EH (cell line): ENCODE measurements at regions not wholly inside any gene's neighbourhood (a gene's known extent, or its start where the extent isn't known, plus 50 kb on each side); places are given as distances from the start of the nearest gene placed in this dataset.
A peak's percentile ranks its signal among the peaks of the same experiment; 100 is the strongest.
"Not testable (repeated sequence)": the region's sequence is repeated elsewhere in the genome, so short reads cannot be mapped to it uniquely, and the experiment has no call there.

Experiments
- DNase-seq: peaks from one replicate; pipeline ENCODE4 v3.0.0-alpha.2; 2015; ENCODE audit warnings: low read depth

- no peak for DNase-seq
These were observed 79.6 kb downstream of the INSIG1 start for GRCh38 chr7:155377071-155377837.

GRCh38 chr7:155377838-155378579 is 79.9 kb upstream of the EN2 start:
- DNase-seq = peak; percentile 26

GRCh38 chr7:155378580-155378934 is 79.4 kb upstream of the EN2 start:
- DNase-seq = no peak

- DNase-seq = no peak
These were observed 78.7 kb upstream of the EN2 start for GRCh38 chr7:155378959-155379871.

- DNase-seq = peak; percentile 63
These were observed 77.6 kb upstream of the EN2 start for GRCh38 chr7:155380221-155380861.

GRCh38 chr7:155380976-155381851 is 76.7 kb upstream of the EN2 start:
- no peak for DNase-seq

GRCh38 chr7:155381852-155382801 is 75.8 kb upstream of the EN2 start:
- no peak for DNase-seq

GRCh38 chr7:155382802-155383171 is 75.1 kb upstream of the EN2 start:
- DNase-seq = no peak

GRCh38 chr7:155383756-155384491 is 74.0 kb upstream of the EN2 start:
- DNase-seq = no peak

- DNase-seq = no peak
These were observed 73.2 kb upstream of the EN2 start for GRCh38 chr7:155384751-155385150.

GRCh38 chr7:155385182-155385581 is 72.7 kb upstream of the EN2 start:
- not testable (repeated sequence) for DNase-seq

- DNase-seq = no peak
These were observed 71.3 kb upstream of the EN2 start for GRCh38 chr7:155386608-155387007.

GRCh38 chr7:155387066-155387620 is 70.8 kb upstream of the EN2 start:
- DNase-seq = no peak

- DNase-seq = no peak
These were observed 69.4 kb upstream of the EN2 start for GRCh38 chr7:155388561-155388960.

GRCh38 chr7:155391414-155391813 is 66.5 kb upstream of the EN2 start:
- DNase-seq = no peak

- no peak for DNase-seq
These were observed 65.0 kb upstream of the EN2 start for GRCh38 chr7:155392726-155393570.

- DNase-seq = no peak
These were observed 63.5 kb upstream of the EN2 start for GRCh38 chr7:155394413-155394812.
